HEK293 (cell line): ENCODE measurements at regions not wholly inside any gene's neighbourhood (a gene's known extent, or its start where the extent isn't known, plus 50 kb on each side); places are given as distances from the start of the nearest gene placed in this dataset.

Source experiments
- GLIS1 ChIP-seq: fragments of 450-650 bp; formaldehyde crosslinking; IDR thresholded peaks from 2 replicates; pipeline ENCODE4 v1.5.1; 2016; ENCODE audit warnings: missing biosample characterization, missing genetic modification characterization
- TCF7L2 ChIP-seq: IDR thresholded peaks from 2 replicates; pipeline ENCODE4 v1.6.1; 2011; ENCODE audit warnings: low read depth, mild to moderate bottlenecking, inconsistent platforms, low read length, moderate library complexity, borderline replicate concordance
- YY1 ChIP-seq: fragments of 450-650 bp; formaldehyde crosslinking; IDR thresholded peaks from 2 replicates; pipeline ENCODE4 v1.5.1; 2018; ENCODE audit warnings: missing biosample characterization, missing genetic modification characterization
- ZBTB7A ChIP-seq: fragments of 450-650 bp; formaldehyde crosslinking; IDR thresholded peaks from 2 replicates; pipeline ENCODE4 v1.5.1; 2016; ENCODE audit warnings: low read depth, missing biosample characterization, missing genetic modification characterization
- ZFP37 ChIP-seq: fragments of 450-650 bp; formaldehyde crosslinking; IDR thresholded peaks from 2 replicates; pipeline ENCODE4 v1.5.1; 2016; ENCODE audit warnings: missing biosample characterization, missing genetic modification characterization
- ZNF184 ChIP-seq: fragments of 450-650 bp; IDR thresholded peaks from 2 replicates; pipeline ENCODE4 v1.5.1; 2018; ENCODE audit warnings: missing biosample characterization, mild to moderate bottlenecking, missing genetic modification characterization
- ZNF292 ChIP-seq: fragments of 450-650 bp; formaldehyde crosslinking; IDR thresholded peaks from 2 replicates; pipeline ENCODE4 v1.5.1; 2016; ENCODE audit warnings: low read depth, missing biosample characterization, missing genetic modification characterization, borderline replicate concordance
- ZNF585B ChIP-seq: fragments of 450-650 bp; formaldehyde crosslinking; IDR thresholded peaks from 2 replicates; pipeline ENCODE4 v1.5.1; 2016; ENCODE audit warnings: missing biosample characterization, missing genetic modification characterization
- ZNF837 ChIP-seq: fragments of 450-650 bp; formaldehyde crosslinking; IDR thresholded peaks from 2 replicates; pipeline ENCODE4 v1.5.1; 2016; ENCODE audit warnings: missing biosample characterization, missing genetic modification characterization
- TF ChIP-seq, protein P1 (sequence below): fragments of 450-650 bp; formaldehyde crosslinking; IDR thresholded peaks from 2 replicates; pipeline ENCODE4 v1.5.1; 2016; ENCODE audit warnings: missing biosample characterization, missing genetic modification characterization, low read depth
- TF ChIP-seq, protein P2 (sequence below): fragments of 450-650 bp; formaldehyde crosslinking; IDR thresholded peaks from 2 replicates; pipeline ENCODE4 v1.5.1; 2016; ENCODE audit warnings: missing biosample characterization, missing genetic modification characterization
- TF ChIP-seq, protein P3 (sequence below): fragments of 450-650 bp; formaldehyde crosslinking; optimal IDR thresholded peaks from 2 replicates; pipeline ENCODE3; 2016; ENCODE audit warnings: missing biosample characterization, mild to moderate bottlenecking, missing genetic modification characterization

- TF ChIP-seq, protein P1, sequence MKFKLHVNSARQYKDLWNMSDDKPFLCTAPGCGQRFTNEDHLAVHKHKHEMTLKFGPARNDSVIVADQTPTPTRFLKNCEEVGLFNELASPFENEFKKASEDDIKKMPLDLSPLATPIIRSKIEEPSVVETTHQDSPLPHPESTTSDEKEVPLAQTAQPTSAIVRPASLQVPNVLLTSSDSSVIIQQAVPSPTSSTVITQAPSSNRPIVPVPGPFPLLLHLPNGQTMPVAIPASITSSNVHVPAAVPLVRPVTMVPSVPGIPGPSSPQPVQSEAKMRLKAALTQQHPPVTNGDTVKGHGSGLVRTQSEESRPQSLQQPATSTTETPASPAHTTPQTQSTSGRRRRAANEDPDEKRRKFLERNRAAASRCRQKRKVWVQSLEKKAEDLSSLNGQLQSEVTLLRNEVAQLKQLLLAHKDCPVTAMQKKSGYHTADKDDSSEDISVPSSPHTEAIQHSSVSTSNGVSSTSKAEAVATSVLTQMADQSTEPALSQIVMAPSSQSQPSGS (tag by site-specific recombination): no peak
- TF ChIP-seq, protein P2, sequence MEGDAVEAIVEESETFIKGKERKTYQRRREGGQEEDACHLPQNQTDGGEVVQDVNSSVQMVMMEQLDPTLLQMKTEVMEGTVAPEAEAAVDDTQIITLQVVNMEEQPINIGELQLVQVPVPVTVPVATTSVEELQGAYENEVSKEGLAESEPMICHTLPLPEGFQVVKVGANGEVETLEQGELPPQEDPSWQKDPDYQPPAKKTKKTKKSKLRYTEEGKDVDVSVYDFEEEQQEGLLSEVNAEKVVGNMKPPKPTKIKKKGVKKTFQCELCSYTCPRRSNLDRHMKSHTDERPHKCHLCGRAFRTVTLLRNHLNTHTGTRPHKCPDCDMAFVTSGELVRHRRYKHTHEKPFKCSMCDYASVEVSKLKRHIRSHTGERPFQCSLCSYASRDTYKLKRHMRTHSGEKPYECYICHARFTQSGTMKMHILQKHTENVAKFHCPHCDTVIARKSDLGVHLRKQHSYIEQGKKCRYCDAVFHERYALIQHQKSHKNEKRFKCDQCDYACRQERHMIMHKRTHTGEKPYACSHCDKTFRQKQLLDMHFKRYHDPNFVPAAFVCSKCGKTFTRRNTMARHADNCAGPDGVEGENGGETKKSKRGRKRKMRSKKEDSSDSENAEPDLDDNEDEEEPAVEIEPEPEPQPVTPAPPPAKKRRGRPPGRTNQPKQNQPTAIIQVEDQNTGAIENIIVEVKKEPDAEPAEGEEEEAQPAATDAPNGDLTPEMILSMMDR (tag by site-specific recombination): no peak
- TF ChIP-seq, protein P3, sequence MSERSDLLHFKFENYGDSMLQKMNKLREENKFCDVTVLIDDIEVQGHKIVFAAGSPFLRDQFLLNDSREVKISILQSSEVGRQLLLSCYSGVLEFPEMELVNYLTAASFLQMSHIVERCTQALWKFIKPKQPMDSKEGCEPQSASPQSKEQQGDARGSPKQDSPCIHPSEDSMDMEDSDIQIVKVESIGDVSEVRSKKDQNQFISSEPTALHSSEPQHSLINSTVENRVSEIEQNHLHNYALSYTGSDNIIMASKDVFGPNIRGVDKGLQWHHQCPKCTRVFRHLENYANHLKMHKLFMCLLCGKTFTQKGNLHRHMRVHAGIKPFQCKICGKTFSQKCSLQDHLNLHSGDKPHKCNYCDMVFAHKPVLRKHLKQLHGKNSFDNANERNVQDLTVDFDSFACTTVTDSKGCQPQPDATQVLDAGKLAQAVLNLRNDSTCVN: no peak
- no peak for TF ChIP-seq ZNF184 (tag by site-specific recombination)
- TF ChIP-seq YY1: no peak
- no peak for TF ChIP-seq ZBTB7A
- TF ChIP-seq ZNF837 (tag by site-specific recombination): no peak
- no peak for TF ChIP-seq GLIS1 (tag by site-specific recombination)
- no peak for TF ChIP-seq ZNF292 (tag by site-specific recombination)
- no peak for TF ChIP-seq TCF7L2
- no peak for TF ChIP-seq ZNF585B (tag by site-specific recombination)
- TF ChIP-seq ZFP37 (tag by site-specific recombination): no peak
These were observed 1283.5 kb upstream of the CELF2 start for GRCh38 chr10:9734218-9734617.
